ENCODE measurements at regions not wholly inside any gene's neighbourhood (a gene's known extent, or its start where the extent isn't known, plus 50 kb on each side); places are given as distances from the start of the nearest gene placed in this dataset.
A peak's percentile ranks its signal among the peaks of the same experiment; 100 is the strongest.

- Histone ChIP-seq H3K4me1 (ENCODE audit: control insufficient read depth in 4 of 4, insufficient read depth in 4 of 4, low read length in 3 of 4) (no peaks in the 10 kb centered on the region), H3K9ac (ENCODE audit: low read depth in 1 of 2, low read length in 2 of 2) (no peak overlapping the region), H3K27ac (ENCODE audit: low read depth in 1 of 2, low read length in 2 of 2) (no peak overlapping the region), H3K27me3 (ENCODE audit: control insufficient read depth in 4 of 4, insufficient read depth in 4 of 4, low read length in 3 of 4) (no peaks in the 10 kb centered on the region), H3K36me3 (ENCODE audit: control insufficient read depth in 4 of 4, insufficient read depth in 3 of 4, low read depth in 1 of 4, low read length in 3 of 4) (no peaks in the 10 kb centered on the region), H3K4me3 (ENCODE audit: low read depth in 1 of 3, low read length in 3 of 3) (no peak overlapping the region), H3K9me3 (ENCODE audit: control insufficient read depth in 4 of 4, low read length in 3 of 4) (no peaks in the 10 kb centered on the region)
- TF ChIP-seq FOXA2 (IDR thresholded peaks at IDR 0.05) (no peak), YY1 (IDR thresholded peaks at IDR 0.05) (no peak)
- no peak for DNase-seq (ENCODE audit: low spot score)
- 96% methylated on average over 2 of the region's 2 CpGs for WGBS
Measured at GRCh38 chr20:52432740-52433139, 241.2 kb upstream of the ZFP64 start.

- TF ChIP-seq EGR1 (IDR thresholded peaks at IDR 0.05; ENCODE audit: low read depth in 2 of 2), result no peak
- TF ChIP-seq, protein P1, sequence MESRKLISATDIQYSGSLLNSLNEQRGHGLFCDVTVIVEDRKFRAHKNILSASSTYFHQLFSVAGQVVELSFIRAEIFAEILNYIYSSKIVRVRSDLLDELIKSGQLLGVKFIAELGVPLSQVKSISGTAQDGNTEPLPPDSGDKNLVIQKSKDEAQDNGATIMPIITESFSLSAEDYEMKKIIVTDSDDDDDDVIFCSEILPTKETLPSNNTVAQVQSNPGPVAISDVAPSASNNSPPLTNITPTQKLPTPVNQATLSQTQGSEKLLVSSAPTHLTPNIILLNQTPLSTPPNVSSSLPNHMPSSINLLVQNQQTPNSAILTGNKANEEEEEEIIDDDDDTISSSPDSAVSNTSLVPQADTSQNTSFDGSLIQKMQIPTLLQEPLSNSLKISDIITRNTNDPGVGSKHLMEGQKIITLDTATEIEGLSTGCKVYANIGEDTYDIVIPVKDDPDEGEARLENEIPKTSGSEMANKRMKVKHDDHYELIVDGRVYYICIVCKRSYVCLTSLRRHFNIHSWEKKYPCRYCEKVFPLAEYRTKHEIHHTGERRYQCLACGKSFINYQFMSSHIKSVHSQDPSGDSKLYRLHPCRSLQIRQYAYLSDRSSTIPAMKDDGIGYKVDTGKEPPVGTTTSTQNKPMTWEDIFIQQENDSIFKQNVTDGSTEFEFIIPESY (IDR thresholded peaks at IDR 0.05), result no peak
- TF ChIP-seq FOXA1 (IDR thresholded peaks at IDR 0.05), result no peak
- no peak for TF ChIP-seq RAD21 (IDR thresholded peaks at IDR 0.05)
- no peak for TF ChIP-seq JUND (IDR thresholded peaks at IDR 0.05)
- no peak for TF ChIP-seq RXRA (IDR thresholded peaks at IDR 0.05)
- no peak for TF ChIP-seq YY1 (IDR thresholded peaks at IDR 0.05)
- TF ChIP-seq FOXA2 (IDR thresholded peaks at IDR 0.05), result no peak
- TF ChIP-seq HNF4G (IDR thresholded peaks at IDR 0.05), result no peak
- TF ChIP-seq, protein P2, sequence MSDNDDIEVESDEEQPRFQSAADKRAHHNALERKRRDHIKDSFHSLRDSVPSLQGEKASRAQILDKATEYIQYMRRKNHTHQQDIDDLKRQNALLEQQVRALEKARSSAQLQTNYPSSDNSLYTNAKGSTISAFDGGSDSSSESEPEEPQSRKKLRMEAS (IDR thresholded peaks at IDR 0.05), result no peak
- TF ChIP-seq, protein P3, sequence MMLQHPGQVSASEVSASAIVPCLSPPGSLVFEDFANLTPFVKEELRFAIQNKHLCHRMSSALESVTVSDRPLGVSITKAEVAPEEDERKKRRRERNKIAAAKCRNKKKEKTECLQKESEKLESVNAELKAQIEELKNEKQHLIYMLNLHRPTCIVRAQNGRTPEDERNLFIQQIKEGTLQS (IDR thresholded peaks at IDR 0.05), result no peak
- TF ChIP-seq TAF1 (conservative IDR thresholded peaks at IDR 0.05), result no peak
- TF ChIP-seq GABPA (IDR thresholded peaks at IDR 0.05 in 1 of 2, conservative IDR thresholded peaks at IDR 0.05 in 1 of 2), result no peak
- no peak for TF ChIP-seq SP1 (IDR thresholded peaks at IDR 0.05)
- TF ChIP-seq, protein P4, sequence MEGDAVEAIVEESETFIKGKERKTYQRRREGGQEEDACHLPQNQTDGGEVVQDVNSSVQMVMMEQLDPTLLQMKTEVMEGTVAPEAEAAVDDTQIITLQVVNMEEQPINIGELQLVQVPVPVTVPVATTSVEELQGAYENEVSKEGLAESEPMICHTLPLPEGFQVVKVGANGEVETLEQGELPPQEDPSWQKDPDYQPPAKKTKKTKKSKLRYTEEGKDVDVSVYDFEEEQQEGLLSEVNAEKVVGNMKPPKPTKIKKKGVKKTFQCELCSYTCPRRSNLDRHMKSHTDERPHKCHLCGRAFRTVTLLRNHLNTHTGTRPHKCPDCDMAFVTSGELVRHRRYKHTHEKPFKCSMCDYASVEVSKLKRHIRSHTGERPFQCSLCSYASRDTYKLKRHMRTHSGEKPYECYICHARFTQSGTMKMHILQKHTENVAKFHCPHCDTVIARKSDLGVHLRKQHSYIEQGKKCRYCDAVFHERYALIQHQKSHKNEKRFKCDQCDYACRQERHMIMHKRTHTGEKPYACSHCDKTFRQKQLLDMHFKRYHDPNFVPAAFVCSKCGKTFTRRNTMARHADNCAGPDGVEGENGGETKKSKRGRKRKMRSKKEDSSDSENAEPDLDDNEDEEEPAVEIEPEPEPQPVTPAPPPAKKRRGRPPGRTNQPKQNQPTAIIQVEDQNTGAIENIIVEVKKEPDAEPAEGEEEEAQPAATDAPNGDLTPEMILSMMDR (IDR thresholded peaks at IDR 0.05; ENCODE audit: low read depth, low read length, missing input control), result no peak
- Histone ChIP-seq H3K36me3 (ENCODE audit: control insufficient read depth in 4 of 4, insufficient read depth in 3 of 4, low read depth in 1 of 4, low read length in 3 of 4) (no peaks in the 10 kb centered on the region), H3K9ac (ENCODE audit: low read depth in 1 of 2, low read length in 2 of 2) (no peak overlapping the region), H3K27me3 (ENCODE audit: control insufficient read depth in 4 of 4, insufficient read depth in 4 of 4, low read length in 3 of 4) (no peaks in the 10 kb centered on the region), H3K4me3 (ENCODE audit: low read depth in 1 of 3, low read length in 3 of 3) (no peak overlapping the region), H3K9me3 (ENCODE audit: control insufficient read depth in 4 of 4, low read length in 3 of 4) (no peaks in the 10 kb centered on the region), H3K4me1 (ENCODE audit: control insufficient read depth in 4 of 4, insufficient read depth in 4 of 4, low read length in 3 of 4) (no peaks in the 10 kb centered on the region), H3K27ac (ENCODE audit: low read depth in 1 of 2, low read length in 2 of 2) (no peak overlapping the region)
- DNase-seq (ENCODE audit: low spot score), result no peak
- WGBS, result 95% methylated on average over 1 of the region's 1 CpG
Measured at GRCh38 chr20:52429029-52429428, 237.4 kb upstream of the ZFP64 start.

GRCh38 chr20:52427960-52428359 is 236.4 kb upstream of the ZFP64 start:
- Histone ChIP-seq H3K27ac (ENCODE audit: low read depth in 1 of 2, low read length in 2 of 2) (no peak overlapping the region), H3K4me3 (ENCODE audit: low read depth in 1 of 3, low read length in 3 of 3) (no peak overlapping the region), H3K4me1 (ENCODE audit: control insufficient read depth in 4 of 4, insufficient read depth in 4 of 4, low read length in 3 of 4) (no peaks in the 10 kb centered on the region), H3K9ac (ENCODE audit: low read depth in 1 of 2, low read length in 2 of 2) (no peak overlapping the region), H3K36me3 (ENCODE audit: control insufficient read depth in 4 of 4, insufficient read depth in 3 of 4, low read depth in 1 of 4, low read length in 3 of 4) (no peaks in the 10 kb centered on the region), H3K27me3 (ENCODE audit: control insufficient read depth in 4 of 4, insufficient read depth in 4 of 4, low read length in 3 of 4) (no peaks in the 10 kb centered on the region), H3K9me3 (ENCODE audit: control insufficient read depth in 4 of 4, low read length in 3 of 4) (no peaks in the 10 kb centered on the region)
- 70% methylated on average over 2 of the region's 2 CpGs for WGBS
- no peak for DNase-seq (ENCODE audit: low spot score)
- TF ChIP-seq HNF4A (conservative IDR thresholded peaks at IDR 0.05), result peak; percentile 53 to 79
- peak in 1 of 2 donors; percentile 17 for TF ChIP-seq RAD21 (IDR thresholded peaks at IDR 0.05)
- TF ChIP-seq, protein P3 (IDR thresholded peaks at IDR 0.05), result no peak
- peak; percentile 33 for TF ChIP-seq HNF4G (IDR thresholded peaks at IDR 0.05)
- peak; percentile 12 for TF ChIP-seq SP1 (IDR thresholded peaks at IDR 0.05)
- TF ChIP-seq EGR1 (IDR thresholded peaks at IDR 0.05; ENCODE audit: low read depth in 2 of 2), result no peak
- peak in 1 of 2 donors; percentile 8 for TF ChIP-seq RXRA (IDR thresholded peaks at IDR 0.05)
- TF ChIP-seq FOXA2 (IDR thresholded peaks at IDR 0.05), result no peak
